HCT116 (cell line): ENCODE measurements at regions not wholly inside any gene's neighbourhood (a gene's known extent, or its start where the extent isn't known, plus 50 kb on each side); places are given as distances from the start of the nearest gene placed in this dataset.

ENCODE experiments used
- CBX3 ChIP-seq: IDR thresholded peaks from 2 replicates; pipeline ENCODE4 v1.6.1; 2012; ENCODE audit warnings: low read depth
- CEBPB ChIP-seq: IDR thresholded peaks from 2 replicates; pipeline ENCODE4 v1.6.1; 2012; ENCODE audit warnings: low read depth
- EZH2phosphoT487 ChIP-seq: fragments of 200-600 bp; IDR thresholded peaks from 2 replicates; pipeline ENCODE4 v1.6.1; 2018; ENCODE audit warnings: antibody characterized with exemption, borderline replicate concordance
- FOSL1 ChIP-seq: IDR thresholded peaks from 2 replicates; pipeline ENCODE4 v1.6.1; 2012; ENCODE audit warnings: low read depth
- POLR2A ChIP-seq: IDR thresholded peaks from 2 replicates; pipeline ENCODE4 v1.7.0; 2011; ENCODE audit warnings: borderline replicate concordance; ENCODE audit not compliant: insufficient read depth, insufficient read length; ENCODE audit errors: extremely low read depth
- RAD21 ChIP-seq: IDR thresholded peaks from 2 replicates; pipeline ENCODE4 v1.6.1; 2012; ENCODE audit warnings: low read depth, mild to moderate bottlenecking
- TCF7L2 ChIP-seq: IDR thresholded peaks from 2 replicates; pipeline ENCODE4 v1.7.0; 2011; ENCODE audit warnings: borderline replicate concordance, inconsistent platforms; ENCODE audit not compliant: insufficient read depth, insufficient read length; ENCODE audit errors: extremely low read depth
- TF ChIP-seq, protein P1 (sequence below): IDR thresholded peaks from 2 replicates; pipeline ENCODE4 v1.6.1; 2012
- TF ChIP-seq, protein P2 (sequence below), 3 experiments: fragments of 200-600 bp in 1 of 3; sonication (generic) in 1 of 3; IDR thresholded peaks in 2 of 3; conservative IDR thresholded peaks in 1 of 3; 2 replicates each; pipeline ENCODE4 v1.5.1; 2012 to 2017; ENCODE audit warnings: low read depth in 2 of 3, low read length in 2 of 3, antibody characterized with exemption in 1 of 3, borderline replicate concordance in 1 of 3, control low read depth in 1 of 3, mild to moderate bottlenecking in 1 of 3, mixed read lengths in 1 of 3, mixed run types in 1 of 3, moderate library complexity in 1 of 3; ENCODE audit not compliant: insufficient read depth in 1 of 3
- TF ChIP-seq, protein P3 (sequence below): IDR thresholded peaks from 2 replicates; pipeline ENCODE4 v1.6.1; 2012

DNA sequence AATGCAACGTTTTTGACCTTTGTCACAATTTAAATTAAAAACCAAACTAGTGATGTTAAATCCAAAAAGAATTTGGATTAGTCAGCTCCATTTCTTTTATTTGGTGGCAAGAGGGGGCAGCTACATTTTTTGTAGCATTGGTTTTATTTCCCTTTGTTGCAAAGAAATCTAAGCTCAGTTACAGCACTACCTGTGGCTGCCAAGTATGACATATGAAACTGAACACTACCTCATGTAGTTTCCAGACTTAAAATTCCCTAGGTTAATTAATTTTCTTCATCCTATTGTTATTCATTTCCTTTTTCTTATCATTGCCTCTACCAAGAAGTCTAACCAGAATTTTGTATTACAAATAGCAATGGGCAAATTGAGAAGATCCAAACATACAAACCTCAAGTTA lies 393.5 kb downstream of the BRINP1 start:
- TF ChIP-seq, protein P1, sequence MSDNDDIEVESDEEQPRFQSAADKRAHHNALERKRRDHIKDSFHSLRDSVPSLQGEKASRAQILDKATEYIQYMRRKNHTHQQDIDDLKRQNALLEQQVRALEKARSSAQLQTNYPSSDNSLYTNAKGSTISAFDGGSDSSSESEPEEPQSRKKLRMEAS = no peak
- TF ChIP-seq, protein P2, sequence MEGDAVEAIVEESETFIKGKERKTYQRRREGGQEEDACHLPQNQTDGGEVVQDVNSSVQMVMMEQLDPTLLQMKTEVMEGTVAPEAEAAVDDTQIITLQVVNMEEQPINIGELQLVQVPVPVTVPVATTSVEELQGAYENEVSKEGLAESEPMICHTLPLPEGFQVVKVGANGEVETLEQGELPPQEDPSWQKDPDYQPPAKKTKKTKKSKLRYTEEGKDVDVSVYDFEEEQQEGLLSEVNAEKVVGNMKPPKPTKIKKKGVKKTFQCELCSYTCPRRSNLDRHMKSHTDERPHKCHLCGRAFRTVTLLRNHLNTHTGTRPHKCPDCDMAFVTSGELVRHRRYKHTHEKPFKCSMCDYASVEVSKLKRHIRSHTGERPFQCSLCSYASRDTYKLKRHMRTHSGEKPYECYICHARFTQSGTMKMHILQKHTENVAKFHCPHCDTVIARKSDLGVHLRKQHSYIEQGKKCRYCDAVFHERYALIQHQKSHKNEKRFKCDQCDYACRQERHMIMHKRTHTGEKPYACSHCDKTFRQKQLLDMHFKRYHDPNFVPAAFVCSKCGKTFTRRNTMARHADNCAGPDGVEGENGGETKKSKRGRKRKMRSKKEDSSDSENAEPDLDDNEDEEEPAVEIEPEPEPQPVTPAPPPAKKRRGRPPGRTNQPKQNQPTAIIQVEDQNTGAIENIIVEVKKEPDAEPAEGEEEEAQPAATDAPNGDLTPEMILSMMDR (IDR thresholded peaks at IDR 0.05 in 2 of 3, conservative IDR thresholded peaks at IDR 0.05 in 1 of 3; ENCODE audit: borderline replicate concordance in 1 of 3, insufficient read depth in 1 of 3, low read depth in 2 of 3, low read length in 2 of 3) = no peak
- TF ChIP-seq EZH2phosphoT487 (no peak), CEBPB (no peak), POLR2A (no peak), FOSL1 (no peak), TCF7L2 (no peak), RAD21 (no peak), CBX3 (no peak)
- TF ChIP-seq, protein P3, sequence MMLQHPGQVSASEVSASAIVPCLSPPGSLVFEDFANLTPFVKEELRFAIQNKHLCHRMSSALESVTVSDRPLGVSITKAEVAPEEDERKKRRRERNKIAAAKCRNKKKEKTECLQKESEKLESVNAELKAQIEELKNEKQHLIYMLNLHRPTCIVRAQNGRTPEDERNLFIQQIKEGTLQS = no peak
